HG03095 (cell line): ENCODE measurements at regions not wholly inside any gene's neighbourhood (a gene's known extent, or its start where the extent isn't known, plus 50 kb on each side); places are given as distances from the start of the nearest gene placed in this dataset.

ENCODE experiments used
- ATAC-seq: cut with Tn5 transposase; IDR thresholded peaks from one replicate; pipeline ENCODE4 v1.9.1; 2021; ENCODE audit warnings: moderate library complexity; ENCODE audit not compliant: unreplicated experiment

DNA sequence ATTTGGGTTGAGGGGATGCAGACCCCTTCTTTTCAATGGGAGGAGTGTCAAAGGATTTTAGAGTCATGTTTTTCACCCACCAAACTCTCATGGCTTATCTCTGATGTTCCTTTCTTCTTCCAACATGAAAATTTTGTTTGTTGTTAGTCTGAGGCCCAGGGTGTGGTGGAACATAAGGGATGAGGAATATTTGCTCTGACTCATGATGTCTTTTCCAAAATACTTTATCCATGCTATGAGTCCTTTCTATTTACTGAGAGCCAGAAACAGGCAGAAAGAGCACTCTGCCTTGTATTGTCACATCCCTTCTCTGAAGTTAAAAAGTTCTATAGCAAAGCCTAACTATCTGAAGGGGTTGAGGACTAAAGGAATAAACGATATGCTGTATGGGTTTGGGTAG, 61.6 kb upstream of the GYPA start:
- ATAC-seq, result no peak

DNA sequence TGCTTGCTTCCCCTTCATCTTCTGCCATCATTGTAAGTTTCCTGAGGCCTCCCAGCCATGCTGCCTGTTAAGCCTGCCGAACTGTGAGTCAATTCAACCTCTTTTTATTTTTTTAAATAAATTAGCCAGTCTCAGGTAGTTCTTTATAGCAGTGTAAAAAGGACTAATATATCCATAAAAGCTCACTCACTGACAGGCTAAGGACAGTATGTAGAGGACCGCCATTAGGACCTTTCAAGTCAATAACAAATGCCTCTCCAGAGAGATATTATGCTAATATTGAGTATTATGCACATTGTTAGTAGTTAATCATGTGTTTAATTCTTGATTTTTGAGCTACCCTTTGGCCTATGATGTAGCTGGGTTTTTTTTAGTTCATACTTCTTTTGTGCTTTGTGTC, 62.6 kb upstream of the GYPA start:
- no peak for ATAC-seq

DNA sequence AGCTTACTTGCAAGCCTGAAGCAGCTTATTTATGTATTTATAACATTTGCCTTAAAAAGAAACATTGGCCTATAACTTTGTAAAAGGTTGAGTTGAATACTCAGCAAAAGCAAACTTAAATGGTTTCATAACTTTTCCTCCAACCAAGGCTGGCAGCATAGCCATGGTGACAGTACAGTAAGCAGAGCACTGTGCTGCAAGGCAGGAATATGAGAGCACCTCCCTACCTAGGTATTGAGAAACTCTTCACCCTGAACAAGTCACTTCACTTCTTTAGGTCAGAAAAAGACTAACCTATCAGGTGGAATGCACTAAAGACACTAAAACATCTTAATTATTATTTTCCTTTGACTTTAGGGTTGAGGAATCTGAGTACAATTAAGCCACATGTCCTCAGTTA, 63.9 kb upstream of the GYPA start:
- no peak for ATAC-seq

DNA sequence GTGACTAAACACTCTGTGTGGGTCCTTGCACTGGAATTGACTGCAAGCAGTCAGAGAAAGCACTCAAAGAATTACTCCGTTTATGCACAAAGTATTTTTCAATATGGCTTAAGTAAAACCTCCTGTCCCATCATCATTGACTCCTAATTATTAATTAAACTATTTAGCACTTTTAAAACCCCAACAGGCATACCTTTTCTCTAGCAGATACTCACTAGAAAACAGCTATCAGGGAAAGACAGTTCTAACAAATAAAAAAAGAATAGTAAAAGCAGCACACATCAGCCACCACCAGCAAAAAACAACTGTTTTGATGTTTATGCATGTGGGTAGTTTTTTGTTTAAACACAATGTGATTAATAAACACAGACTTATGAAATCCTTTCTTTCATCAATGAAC, 66.2 kb upstream of the GYPA start:
- ATAC-seq, result no peak

DNA sequence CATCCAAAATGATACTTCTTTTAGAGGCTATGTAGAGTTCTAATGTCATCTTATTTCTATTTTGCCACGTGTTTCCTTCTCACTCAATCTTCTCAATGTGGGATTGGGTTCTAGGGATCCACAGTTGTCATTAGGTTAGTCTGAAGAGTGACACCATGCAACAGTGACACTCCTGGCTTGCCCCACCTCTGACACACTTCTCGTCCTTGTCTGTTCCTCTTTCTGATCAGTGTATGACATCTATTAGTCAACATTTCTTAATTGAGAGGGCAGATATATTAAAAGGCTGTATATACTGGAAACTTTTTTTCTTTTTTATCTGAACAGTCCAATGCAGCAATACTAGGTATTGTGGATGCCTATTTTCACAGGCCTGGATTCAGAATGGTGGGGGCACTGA, 67.6 kb upstream of the GYPA start:
- no peak for ATAC-seq

DNA sequence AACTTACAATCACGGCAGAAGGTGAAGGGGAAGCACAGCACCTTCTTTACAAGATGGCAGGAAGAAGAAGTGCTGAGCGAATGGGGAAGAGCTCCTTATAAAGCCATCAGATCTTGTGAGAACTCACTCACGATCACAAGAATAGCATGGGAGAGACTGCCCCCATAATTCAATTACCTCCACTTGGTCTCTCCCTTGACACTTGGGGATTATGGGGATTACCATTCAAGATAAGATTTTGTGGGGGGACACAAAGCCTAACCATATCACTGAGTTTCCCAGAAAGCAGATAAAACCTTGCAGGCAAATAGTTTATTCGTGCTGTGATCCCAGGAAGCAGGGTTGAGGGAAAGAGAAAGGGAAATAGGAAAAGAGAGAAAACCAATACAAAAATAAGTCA, 69.0 kb upstream of the GYPA start:
- ATAC-seq, result no peak

DNA sequence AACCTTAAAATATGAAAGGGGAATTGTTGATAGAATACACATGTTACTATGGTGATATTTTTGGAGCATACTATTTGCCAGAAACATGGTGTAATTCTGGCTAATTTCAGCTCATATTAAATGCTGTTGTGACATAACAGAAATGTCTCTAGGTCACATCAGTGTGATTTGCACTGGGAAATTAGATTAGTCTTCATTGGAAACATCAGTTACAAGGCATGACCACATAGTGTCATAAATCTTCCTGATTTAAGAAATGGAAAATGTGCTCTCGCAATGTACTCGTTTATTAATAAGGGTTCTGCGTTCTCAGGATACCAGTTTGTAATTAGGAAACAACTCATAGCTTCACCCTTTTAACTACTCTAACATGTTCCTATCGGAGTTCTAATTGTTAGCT, 72.9 kb upstream of the GYPA start:
- no peak for ATAC-seq

DNA sequence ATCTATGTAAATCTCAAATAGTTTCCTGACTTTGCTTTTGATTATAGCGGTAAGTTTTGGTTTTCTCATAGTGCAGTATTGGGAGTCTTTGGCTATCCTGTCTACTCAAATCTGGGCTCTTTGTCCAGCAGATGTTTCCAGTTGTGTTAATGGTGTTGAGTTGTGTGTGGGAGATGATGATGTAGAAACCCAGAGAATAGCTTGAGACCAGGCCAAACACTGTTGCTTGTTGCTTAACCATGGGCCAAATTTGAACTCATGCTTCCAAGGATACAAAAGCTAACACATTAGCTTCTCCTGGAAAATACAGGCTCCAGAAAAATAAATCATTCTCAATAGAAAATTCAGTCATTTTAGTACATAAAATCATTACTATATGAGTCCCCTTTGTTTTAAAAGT, 82.6 kb upstream of the GYPA start:
- ATAC-seq, result no peak

DNA sequence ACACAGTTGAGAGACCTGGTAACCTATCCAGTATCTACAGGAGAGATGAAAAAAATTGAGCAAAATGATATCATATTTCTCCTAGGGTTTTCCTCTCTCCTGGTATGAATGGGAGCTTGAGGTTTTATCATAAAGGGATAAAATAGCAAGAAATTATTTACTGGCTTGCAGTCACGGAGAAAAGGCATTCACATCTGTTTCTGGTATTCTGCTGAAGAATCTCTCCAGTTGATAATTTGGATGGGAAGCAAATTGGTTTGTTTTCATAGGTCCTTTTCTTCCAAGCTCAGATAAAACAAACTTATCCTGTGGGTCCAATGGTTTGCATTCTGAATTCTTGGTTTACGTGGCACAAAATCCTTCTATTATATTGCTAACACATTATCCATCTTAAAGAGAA, 83.1 kb upstream of the GYPA start:
- ATAC-seq, result no peak

DNA sequence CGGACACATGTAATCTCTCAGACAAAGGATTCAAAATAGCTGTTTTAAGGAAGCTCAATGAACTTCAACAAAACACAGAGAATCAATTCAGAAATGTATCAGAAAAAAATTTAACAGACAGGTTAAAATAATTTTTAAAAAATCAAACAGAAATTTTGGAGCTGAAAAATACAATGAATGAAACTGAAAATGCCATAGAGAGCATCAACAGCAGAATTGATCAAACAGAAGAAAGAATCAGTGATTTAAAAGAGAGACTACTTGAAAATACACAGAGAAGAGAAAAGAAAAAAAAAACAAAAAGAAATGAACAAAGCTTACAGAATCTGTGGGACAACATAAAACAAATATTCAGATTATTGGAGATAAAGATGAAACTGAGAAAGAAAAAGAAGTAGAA, 118.8 kb upstream of the GYPA start:
- no peak for ATAC-seq

DNA sequence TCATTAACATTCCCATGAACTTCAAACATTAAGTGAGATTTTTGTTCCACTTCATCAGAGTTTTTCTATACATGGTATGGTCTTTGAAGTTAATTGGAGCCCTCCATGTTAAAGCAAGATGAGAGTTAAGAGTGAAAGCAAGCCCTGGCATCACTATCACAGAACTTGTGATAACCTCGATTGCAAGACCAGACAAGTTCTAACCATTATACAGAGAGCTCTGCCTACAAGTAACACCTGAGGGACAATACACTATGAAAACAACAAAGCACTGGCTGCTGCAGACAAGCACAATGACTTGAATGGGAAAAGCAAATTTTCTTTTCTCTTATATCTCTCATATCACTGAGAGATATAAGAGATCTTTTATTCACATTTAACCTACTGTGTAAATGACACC, 126.6 kb upstream of the GYPA start:
- no peak for ATAC-seq

DNA sequence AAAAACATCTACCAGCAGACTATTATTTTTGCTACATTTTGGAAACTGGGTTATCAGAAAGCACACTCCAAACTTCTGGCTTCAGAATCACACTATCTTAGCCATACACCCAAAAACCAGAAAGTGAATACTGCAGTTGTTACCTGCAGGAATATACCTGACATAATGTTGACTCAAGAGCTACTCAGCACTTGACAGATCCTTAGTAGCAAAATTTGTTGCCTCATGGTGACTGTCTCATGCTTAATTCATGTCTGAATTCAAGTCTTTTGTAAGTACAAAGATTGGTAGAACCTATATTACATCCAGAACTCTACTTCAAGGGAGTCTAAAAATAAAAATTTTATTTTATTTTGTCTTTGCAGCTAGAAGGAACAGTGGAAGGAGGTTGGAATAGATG, 140.2 kb upstream of the GYPA start:
- no peak for ATAC-seq

DNA sequence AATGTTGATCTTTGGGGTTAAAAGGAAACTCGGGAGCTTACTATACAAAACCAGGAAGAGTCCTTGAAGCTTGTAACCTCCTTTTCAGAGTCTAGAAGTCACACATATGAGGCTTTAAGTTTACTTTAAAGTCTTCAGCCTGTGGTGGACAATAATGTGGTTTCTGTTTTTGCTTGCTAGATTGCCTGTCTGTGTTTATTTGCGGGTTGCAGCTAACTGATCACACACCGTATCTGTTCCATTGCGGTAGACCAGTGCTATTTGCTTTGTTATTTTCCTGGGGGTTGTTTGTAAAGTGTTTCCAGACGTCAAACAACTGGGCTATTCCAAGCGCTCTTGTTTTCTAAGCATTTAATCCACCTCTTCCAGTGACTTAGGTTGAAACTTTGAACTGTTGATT, 143.0 kb upstream of the GYPA start:
- no peak for ATAC-seq

DNA sequence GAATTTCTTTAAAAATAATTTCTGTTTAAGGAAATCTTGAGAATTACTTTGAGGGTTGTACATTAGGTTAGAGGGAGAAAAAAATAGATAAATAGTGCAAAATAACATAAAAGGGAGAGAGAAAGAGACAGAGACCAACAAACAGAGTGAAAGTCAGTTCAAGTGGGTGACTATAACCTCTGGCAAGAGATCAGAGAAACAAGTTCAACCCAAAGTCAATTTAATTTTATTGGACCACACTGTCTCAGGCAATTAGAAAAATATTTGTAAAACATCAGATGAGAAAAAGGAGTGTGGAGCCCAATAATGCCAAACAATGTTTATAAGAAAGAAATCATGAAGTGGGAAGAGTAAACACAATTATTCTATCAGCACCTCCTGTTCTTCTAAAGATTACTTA, 143.5 kb upstream of the GYPA start:
- ATAC-seq, result no peak

DNA sequence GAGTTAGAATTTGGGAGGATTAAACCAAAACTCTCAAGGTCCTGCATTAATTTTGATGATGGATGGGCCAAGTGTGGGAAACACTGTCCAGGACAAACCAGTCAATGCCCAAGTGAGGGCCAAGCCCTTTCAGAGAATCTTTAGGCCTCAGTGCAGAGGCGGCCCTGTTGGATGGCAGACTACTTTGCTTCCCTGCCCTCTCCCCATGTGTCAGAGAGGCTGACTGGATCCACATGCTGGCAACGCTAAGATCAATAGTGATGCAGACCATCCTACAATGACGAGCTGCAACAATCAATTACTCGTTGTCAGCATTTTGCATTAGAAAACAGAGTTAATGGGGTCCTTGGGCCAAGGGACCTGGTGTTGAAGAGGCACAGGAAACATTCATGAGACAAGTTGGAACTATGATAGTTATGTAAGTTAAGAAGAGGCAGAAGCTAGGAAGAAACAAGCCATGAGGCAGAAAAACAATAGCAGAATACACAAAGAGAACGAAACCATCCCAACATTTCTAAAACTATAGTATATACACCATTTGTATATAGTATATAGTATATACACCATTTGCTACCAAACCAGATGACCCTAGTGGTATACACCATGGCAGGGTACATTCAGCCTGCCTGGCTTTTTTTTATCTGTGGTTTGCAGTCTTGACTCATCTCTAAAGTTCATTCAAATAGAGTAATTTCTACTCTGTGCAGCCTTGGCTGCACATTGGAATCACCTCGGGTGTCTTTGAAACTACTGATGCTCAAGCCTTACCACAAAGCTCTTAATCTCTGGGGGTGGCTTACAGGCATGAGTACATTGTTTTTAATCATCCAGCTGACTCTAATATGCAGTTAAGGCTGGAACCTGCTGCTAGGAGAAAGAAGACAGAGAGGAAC, 147.7 kb upstream of the GYPA start:
- ATAC-seq, result peak; percentile 90

DNA sequence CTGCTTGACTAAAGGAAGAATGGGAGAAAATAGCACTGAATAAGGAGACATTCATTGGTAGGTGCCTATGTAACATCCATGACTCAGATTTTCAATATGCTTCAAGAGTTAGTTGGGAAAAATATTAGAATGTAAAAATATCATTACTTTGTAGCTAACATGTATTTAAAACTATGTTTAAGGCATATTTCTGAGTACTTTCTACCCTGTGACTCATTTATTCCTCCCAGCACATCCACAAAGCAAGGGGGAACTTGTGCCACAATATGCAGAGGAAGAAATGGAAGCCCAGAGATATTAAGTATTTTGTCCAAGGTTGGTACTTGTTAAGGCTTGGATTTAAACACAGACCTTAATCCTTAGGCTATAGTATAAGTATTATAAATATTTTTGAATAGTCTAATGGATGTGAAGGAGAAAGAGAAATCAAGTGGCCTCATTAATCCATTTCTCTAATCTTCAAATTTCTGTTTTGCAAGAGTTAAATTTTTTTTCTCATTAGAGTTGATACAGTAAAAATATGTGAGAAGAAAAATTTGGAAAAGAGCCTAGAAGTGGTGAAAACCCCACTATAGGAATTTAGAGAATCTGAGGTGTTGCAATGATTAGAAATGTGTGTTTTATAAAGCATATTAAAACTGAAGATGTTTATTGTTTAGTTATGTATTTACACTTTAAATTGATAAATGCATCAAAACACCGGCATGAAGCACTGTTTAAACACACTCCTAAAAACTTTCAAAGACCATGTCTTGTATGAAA, 149.3 kb upstream of the GYPA start:
- no peak for ATAC-seq

DNA sequence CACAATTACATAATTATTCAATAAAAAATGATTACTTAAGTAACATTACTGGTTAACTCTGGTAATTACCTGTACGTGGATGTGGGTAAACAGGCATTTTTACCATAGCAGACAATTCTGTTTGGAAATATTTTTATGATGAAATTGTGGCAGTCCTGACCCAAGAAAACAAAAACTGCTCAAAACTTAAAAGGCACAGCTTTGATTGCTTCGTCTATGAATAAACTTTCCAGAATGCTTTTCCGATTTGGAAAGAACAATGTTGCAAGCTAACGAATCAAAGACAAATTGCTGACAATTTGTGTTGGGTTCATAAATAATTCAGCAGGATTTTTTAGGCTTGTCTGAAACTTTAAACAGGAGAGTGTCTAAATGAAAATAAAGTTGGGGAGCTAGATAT, 150.6 kb upstream of the GYPA start:
- no peak for ATAC-seq

DNA sequence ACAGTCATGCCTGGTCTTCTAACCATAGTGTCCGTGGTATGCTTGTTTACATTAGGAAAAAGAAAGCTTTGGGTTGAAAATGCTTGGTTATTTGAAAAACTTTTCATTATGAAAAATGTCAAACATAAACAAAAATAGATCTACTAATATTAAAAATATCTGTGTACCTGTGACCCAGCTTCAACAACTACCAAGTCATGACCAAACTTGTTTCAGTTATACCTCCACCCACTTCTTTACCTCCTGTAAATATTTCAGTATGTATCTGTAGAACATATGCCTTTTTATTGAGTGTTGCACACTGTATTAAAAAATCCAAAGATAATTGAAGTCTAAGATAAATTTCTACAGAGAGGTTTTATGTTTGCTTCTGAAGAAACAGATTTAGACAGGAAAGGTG, 153.7 kb upstream of the GYPA start:
- ATAC-seq, result no peak

DNA sequence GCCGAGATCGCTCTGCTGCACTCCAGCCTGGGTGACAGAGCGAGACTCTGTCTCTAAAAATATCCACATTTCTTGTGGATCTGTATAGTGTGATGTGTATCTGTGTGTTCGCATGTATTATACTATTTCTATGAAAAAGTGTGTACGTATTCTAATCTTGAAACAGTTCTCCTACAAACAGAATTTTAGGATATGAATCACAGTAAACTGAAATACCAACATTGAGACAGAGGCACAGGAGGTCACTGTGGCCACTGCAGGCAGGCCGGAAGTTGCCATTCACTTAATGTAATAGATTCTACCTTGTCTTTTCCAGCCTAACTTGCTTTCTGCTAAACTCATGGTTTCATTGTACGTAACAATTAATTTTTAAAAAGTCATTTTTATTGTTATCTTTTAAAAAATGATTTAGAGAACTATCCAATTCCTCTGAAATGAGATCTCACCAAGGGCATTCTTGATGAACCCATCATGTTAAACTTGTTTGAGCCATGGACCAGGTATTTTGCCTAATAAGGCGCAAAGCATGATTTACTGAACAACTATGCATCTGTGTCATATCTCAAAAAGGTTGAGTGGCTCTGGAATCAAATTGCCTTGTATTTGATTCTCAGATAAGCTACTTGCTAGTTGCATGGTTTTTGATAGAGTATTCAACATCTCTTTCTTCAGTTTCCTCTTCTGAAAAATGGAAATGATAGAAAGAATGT, 154.9 kb upstream of the GYPA start:
- no peak for ATAC-seq

DNA sequence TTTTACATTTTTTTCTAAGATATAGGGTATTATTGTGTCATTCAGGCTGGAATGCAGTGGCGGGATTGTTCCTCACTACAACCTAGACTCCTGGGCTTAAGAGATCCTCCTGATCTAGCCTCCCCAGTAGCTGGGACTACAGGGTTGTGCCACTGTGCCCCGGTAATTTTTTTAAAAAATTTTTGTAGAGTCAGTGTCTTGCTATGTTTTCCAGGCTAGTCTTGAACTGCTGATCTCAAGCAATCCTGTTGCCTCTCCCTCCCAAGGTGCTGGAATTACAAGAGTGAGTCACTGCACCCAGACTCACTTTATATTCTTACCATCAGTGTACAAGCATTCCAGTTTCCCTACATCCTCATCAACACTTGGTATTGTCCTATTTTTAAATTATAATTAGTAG, 156.4 kb upstream of the GYPA start:
- no peak for ATAC-seq

DNA sequence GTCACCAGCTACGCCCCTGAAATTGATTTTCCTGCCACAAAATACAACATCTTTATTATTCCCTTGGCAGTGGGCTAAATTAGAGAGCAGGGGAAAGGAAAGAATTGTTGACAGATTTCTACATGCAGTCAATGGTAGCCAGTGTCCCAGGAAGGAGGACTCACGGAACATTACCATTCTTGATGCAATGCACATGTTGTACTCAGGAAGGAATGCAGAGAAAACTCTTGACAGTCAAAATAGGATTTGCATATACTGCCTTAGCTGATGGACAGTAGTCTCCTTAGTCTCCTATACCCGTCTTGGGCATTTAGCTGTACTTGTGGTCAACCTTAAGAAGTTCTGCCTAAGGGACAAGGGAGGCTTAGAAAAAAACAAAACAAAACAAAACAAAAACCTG, 158.0 kb upstream of the GYPA start:
- ATAC-seq, result no peak

DNA sequence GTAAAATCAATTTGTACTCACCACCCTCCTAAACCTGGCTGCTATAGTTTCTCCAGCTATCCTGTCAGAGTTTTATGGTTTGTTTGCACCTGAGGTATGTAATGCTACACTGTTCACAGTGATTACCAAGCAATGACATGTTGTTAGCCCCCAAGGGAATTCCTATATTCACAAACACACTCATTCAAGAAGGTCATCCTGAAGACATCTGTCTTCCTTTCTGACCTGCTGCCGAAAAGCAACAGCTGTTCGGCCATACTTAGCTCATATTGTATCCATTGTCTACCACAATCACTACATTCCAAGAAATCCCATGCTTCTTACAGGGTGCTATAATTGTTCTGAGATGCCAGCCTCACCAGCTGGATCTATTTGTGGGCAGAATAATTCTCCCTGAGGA, 160.1 kb upstream of the GYPA start:
- ATAC-seq, result no peak
